SU-DHL-6 (cell line): ENCODE measurements at regions not wholly inside any gene's neighbourhood (a gene's known extent, or its start where the extent isn't known, plus 50 kb on each side); places are given as distances from the start of the nearest gene placed in this dataset.

Source experiments
- CTCF ChIP-seq: fragments of 200-600 bp; sonication (generic); IDR thresholded peaks from one replicate; pipeline ENCODE4 v1.5.1; 2017; ENCODE audit warnings: antibody characterized with exemption, mild to moderate bottlenecking, low read length, moderate library complexity; ENCODE audit not compliant: insufficient read depth, poor library complexity, severe bottlenecking
- EZH2phosphoT487 ChIP-seq: fragments of 200-600 bp; sonication (generic), shearing (Covaris generic); conservative IDR thresholded peaks from 2 replicates; pipeline ENCODE4 v1.6.1; 2018; ENCODE audit warnings: mild to moderate bottlenecking, antibody characterized with exemption, low read length, moderate library complexity, mixed read lengths

- TF ChIP-seq CTCF (no peak), EZH2phosphoT487 (no peak)
Observed at GRCh38 chr16:86931410-86931941, 353.1 kb downstream of the FOXL1 start.
